HG03565 (cell line): ENCODE measurements at regions not wholly inside any gene's neighbourhood (a gene's known extent, or its start where the extent isn't known, plus 50 kb on each side); places are given as distances from the start of the nearest gene placed in this dataset.

ENCODE experiments used
- ATAC-seq: cut with Tn5 transposase; IDR thresholded peaks from one replicate; pipeline ENCODE4 v1.9.1; 2021; ENCODE audit warnings: mild to moderate bottlenecking, moderate library complexity; ENCODE audit not compliant: unreplicated experiment

DNA sequence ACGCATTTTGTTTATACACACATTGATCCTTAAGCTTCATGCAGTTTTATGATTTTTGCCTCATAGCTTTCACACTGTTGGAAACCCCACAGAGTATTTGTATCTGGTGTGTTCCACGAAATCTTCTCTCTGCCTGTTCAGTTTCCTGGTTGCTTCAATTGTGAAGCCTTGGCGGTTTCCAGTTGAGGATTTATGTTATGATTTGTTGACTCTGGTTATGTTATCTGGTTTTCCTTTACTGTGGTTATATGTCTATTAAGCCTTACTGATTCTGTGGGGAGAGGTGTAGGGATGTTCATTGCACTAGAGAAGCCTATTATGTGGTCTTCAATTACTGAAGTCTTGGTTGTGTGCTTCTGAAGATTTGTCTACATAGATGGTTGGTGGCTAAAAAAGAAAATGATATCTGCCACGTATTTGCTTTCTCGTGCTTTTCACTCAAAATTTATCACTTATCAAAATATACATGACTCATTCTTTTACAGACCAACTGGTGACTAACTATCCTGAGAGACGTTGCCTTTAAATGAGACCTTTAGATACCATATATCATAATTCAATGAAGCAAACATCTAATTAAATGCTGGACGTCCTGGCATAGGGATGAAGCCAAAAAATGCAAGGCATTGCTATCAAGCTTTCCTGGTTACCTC lies 488.0 kb upstream of the B3GALT2 start:
- ATAC-seq, result no peak

DNA sequence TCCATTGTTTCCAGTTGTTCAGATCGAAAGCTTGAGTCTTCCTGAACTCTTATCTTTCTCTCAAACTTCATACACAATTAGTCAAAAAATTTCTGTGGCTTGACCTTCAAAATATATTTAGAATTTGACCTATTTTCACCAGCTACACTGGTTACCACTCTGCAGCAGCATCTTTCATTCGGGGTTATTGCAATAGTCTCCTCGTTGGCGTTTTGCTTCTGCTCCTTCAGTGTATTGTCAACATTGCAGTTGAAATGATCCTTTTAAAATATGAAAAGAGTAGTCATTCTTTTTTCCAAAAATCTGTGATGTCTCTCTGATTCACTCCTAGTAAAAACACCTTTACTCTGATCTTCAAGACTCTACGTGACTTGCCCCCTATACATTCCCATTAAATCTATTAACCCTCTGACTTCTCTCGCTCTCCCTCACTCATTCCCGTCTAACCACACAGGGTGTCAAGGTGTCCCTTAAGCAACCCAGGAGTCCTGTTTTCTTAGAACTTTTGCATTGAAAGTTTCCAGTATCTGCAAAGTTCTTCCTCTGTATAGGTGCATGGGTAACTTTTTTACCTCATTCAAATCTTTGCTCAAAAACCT lies 480.2 kb upstream of the B3GALT2 start:
- no peak for ATAC-seq

GRCh38 chr1:193663965-193664364 lies 477.6 kb upstream of the B3GALT2 start:
- no peak for ATAC-seq

DNA sequence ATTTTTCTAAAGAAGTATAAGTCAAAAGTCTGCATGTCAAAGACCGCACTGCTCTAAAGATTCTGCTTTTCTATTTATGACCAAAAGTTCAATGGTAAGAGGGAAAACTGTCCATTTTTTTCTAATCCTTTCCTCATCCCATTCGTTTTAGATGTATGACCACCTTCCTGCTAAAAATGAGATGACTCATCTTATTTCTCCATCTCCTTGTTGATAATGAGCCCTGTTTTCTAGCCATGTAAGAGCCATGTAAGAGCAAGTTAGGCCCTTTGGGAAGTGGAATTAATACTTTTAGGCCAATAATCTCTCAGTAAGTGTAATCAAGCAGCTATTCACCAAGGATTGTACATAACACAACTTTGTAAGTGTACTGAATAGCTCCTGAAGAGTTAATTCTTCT lies 475.6 kb upstream of the B3GALT2 start:
- no peak for ATAC-seq

DNA sequence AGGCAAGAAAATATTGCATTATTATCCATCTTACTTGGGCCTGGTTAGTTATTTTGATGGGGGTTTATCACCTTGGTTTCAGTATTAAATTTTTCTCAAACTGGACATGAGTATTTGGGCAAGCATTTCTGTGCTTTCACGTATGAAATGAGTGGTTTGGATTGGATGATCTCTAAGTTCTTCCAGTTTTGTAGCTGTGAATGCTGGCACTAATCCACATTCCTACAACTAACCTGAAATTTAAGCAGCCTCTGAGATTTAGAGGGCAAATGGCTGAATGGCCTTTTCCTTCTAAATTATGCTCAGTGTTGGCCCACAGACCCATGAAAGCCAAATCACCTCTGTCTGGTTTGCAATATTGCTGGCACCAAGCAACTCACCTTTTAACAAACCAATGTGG lies 475.0 kb upstream of the B3GALT2 start:
- ATAC-seq, result no peak

DNA sequence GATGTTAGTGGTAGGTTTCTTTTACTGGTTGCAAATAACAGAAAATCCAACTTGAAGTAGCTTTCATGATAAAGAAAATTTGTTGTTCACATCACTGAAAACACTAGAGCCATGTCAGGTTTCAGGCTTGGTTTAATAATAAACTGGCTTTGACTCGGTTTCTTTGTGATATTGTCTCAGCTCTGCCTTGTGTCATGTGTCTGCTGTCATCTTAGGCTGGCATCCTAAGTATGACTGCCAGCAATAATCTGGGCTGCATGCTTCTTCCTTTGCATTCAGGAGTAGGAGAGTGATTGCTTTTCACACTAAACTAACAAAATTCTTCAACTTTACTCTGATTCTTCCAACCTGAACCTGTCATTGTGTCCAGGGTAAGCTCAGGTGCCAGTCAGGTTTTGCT lies 474.0 kb upstream of the B3GALT2 start:
- no peak for ATAC-seq

DNA sequence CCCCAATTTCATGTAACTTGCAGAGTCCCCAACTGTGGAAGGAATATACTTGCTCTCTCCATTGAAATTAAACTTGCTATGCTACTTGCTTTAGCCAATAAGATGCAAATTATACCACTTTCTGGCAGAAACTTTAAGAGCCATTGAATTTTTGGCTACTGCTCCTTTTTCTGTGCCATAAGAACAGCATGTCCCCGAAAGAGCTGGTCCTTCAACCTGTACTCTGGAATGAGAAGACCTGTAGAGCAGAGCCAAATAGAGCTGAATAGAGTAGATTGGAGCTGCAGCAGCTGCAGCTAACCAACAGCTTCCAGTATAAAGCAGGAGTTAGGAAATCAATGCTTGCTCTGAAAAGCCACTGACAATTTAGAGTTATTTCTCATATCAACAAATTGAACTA lies 472.3 kb upstream of the B3GALT2 start:
- ATAC-seq, result no peak

DNA sequence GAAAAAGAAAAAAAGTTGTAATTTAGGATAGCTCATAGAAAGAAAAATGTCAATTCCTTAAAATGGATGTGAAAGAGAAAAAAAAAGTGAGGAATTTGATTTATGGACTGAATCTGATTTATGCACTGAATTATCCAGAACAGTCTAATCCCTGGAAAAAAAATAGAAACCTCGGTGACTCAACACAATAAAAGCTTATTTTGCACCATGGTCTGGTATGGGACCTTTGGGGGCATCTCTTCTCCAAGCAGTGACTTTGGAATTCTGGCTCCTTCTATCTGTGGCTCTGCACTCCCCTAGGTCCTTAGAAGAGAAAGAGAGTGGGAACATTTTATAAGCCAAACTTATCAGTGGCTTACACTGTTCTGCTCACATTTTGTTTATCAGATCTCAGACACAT lies 471.7 kb upstream of the B3GALT2 start:
- ATAC-seq, result no peak

DNA sequence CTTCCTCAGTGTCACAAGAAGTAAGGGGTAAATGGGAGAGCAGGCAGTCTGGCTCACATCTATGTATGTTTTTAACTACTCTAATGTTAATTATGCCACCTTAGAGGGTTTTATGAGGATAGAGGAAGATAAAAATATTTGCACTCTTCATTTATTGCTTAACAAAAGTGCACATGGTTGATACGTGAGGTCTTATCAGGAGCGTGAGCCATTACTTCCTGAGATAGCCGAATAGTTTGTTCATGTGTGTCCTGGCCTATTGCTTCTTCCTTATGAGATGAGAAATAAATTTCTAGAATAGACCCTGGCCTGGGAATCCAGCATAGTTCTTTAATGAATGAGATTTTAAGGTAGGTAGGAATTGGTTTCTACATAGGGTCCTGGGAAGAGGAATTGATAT lies 471.1 kb upstream of the B3GALT2 start:
- no peak for ATAC-seq

DNA sequence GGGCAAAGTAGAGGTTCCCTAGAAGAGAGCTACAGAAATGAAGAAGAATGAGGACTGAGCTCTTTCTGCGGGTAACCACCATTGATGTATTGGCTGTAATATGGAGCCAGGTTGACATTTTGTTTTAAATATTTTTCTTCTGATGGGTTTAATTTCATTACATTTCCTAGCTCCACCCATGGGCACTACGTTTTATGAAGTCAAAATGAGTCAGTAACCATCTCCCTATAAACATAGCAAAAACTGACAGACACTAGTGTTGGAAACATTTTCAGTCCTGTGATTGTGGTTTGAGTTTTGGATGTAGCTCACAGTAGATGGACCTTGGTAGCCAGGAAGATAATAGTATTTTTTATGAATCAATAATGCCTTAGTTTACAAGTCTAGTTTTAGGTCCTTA lies 470.4 kb upstream of the B3GALT2 start:
- no peak for ATAC-seq

GRCh38 chr1:193654951-193655735 lies 468.7 kb upstream of the B3GALT2 start:
- no peak for ATAC-seq

DNA sequence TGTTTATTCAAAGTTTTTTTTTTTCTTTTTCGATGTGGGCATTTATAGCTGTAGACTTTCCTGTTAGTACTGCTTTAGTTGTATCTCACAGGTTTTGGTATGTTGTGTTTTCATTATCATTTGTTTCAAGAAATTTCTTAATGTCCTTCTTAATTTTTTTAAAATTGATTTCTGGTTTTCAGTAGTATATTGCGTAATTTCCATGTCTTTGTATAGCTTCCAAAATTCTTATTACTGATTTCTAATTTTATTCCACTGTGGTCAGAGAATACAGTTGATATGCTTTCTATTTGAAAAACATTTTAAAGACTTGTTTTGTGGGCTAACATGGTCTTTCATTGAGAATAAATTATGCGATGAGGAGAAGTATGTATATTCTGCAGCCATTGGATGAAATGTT lies 463.2 kb upstream of the B3GALT2 start:
- no peak for ATAC-seq

GRCh38 chr1:193634876-193635275 lies 448.5 kb upstream of the B3GALT2 start:
- ATAC-seq, result no peak

DNA sequence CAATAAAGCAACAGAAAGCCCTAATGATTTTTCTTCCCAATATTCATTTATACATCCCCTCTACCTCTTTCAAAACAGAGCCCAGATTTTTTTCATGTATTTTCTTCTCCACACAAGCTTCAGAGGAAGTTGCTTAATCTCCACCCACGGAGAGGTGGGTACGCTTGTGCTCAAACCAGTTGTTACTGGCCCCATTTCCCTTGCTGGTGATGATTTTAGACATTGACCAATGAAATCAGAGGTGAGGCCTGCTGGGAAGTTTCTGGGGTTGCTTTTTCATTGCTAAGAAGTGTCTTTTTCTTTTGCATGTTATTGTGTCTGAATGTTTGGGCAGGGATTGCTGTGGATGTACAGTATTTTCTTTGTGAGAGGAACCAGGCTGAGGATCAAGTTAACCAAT lies 448.1 kb upstream of the B3GALT2 start:
- ATAC-seq, result no peak

GRCh38 chr1:193633991-193634390 lies 447.6 kb upstream of the B3GALT2 start:
- no peak for ATAC-seq

- ATAC-seq, result no peak
Measured at GRCh38 chr1:193633093-193633492, 446.7 kb upstream of the B3GALT2 start.

DNA sequence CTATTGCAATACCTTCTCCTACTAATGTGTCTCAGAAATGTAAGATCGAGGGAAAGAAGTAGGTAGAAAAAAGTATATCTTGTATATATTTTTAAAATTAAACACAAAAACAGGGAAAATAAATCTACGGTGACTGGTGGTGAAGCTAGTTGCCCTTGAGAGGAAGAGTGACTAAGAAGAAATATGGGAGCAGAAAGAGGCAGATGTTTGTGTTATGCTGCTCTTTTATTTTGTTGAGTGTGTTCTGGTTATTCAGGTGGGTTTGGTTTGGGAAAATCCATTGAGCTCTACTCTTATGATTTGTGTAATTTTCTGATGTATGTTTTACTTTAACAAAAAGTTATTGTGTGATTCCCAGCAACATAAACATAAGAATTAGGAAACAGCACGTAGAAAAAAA lies 444.9 kb upstream of the B3GALT2 start:
- no peak for ATAC-seq

DNA sequence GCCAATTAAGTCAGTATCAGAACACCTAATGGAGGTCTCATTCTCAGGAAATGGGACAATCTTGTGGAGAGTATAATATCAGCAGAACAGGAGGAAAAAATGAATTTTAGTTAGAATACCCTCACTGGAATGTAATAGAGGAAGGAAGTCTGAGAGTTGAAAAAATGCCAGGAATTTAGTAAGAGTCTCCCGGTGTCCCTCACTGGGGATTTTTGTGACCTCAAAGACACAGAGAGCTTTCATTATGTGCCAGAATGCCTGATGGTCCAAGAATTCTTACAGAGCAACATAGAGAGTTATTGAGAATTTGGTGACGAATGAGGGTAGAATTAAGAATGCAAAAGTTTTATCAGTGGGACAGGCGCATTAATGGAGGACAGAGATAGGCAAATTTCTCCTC lies 443.5 kb upstream of the B3GALT2 start:
- no peak for ATAC-seq

DNA sequence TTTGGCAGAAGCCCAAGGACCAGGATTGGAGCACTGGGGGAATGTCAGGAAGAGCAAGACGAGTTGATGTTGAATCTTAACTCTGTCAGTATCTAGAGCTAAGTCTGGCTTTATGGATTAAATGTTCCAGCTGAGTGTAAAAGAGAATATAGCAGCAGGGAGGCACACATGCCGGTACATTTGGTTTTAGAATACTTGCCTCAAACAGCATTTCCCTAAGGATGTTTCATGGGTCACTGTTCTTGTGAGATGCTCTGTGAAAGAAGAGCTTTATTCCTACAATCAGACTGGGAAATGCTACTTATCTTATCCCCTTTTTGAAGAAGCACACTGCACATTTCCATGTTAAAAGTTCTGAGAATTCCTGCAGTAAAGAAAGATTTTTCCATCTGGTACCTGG lies 440.3 kb upstream of the B3GALT2 start:
- no peak for ATAC-seq

GRCh38 chr1:193625255-193625654 lies 438.8 kb upstream of the B3GALT2 start:
- ATAC-seq, result no peak

DNA sequence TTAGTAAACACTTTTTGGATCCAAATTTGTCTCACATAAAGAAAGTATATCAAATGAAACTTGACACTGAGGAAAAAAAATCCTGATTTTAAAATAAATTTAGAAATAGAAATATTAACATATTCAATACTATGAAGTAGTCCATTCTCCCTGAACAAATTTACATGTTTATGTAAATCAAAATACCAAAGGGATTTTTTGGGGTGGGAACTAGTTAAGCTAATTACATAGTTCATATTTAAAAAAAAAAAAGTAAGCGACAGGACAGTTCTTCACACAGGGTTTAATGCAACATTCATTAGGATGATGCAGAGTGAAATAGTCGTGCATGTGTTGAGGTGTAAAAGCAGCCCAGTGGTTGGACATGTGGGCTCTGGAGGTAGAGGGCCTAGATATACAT lies 433.5 kb upstream of the B3GALT2 start:
- ATAC-seq, result no peak

GRCh38 chr1:193614817-193615216 lies 428.4 kb upstream of the B3GALT2 start:
- ATAC-seq, result peak; percentile 78
